ENCODE measurements at regions not wholly inside any gene's neighbourhood (a gene's known extent, or its start where the extent isn't known, plus 50 kb on each side); places are given as distances from the start of the nearest gene placed in this dataset.

DNA sequence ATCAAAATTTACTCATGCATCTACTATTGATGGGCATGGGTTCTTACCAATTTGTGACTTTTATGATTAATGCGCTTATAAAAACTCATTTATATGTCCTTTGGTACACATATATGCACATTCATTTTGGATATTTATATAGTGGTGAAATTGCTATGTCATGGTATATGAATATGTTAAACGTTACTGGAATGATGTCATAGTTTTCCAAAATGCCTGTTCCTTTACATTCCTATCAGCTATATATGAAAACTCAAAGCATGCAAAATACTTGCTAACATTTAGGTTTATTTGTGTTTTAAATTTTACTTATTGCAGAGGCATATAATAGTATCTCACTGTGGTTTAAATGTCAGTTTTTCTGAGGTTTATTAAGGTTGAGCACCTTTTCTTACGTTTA is 1403.1 kb downstream of the HACE1 start:
- no peak for TF ChIP-seq POLR2A (IDR thresholded peaks at IDR 0.05)
- TF ChIP-seq CTCF (IDR thresholded peaks at IDR 0.05) = no peak

Data from testis (tissue), 2 donors.